WTC11 (cell line): ENCODE measurements at regions not wholly inside any gene's neighbourhood (a gene's known extent, or its start where the extent isn't known, plus 50 kb on each side); places are given as distances from the start of the nearest gene placed in this dataset.

ENCODE experiments used
- ATAC-seq: fragments of 200-7000 bp; cut with Tn5 transposase; 2 replicates; pipeline ENCODE4 v1.10.0; 2021; ENCODE audit warnings: mild to moderate bottlenecking, moderate library complexity
- CTCF ChIA-PET: fragments of 300-600 bp; sonication (Branson Sonifier 250); formaldehyde crosslinking; loops from one replicate; lab custom pipeline; 2021; ENCODE audit warnings: antibody characterized with exemption; lab: Charles Lee
- POLR2A ChIA-PET: fragments of 350-600 bp; sonication (Branson Sonifier 250); formaldehyde crosslinking; loops from one replicate; lab custom pipeline; 2021; ENCODE audit warnings: antibody characterized with exemption; lab: Charles Lee
- DNase-seq: peaks from one replicate; pipeline ENCODE4 v3.0.0; 2021; ENCODE audit warnings: low spot score
- H3K27ac Mint-ChIP-seq: 2 replicates; pipeline ENCODE4 v1.8.0; 2021; ENCODE audit warnings: mixed read lengths
- H3K27me3 Mint-ChIP-seq: 2 replicates; pipeline ENCODE4 v1.8.0; 2021; ENCODE audit warnings: low read depth, mild to moderate bottlenecking, moderate library complexity, mixed read lengths
- H3K36me3 Mint-ChIP-seq: 2 replicates; pipeline ENCODE4 v1.8.0; 2021; ENCODE audit warnings: mixed read lengths
- H3K4me1 Mint-ChIP-seq: 2 replicates; pipeline ENCODE4 v1.8.0; 2022; ENCODE audit warnings: mixed read lengths
- H3K4me3 Mint-ChIP-seq: 2 replicates; pipeline ENCODE4 v1.8.0; 2021; ENCODE audit warnings: mild to moderate bottlenecking, moderate library complexity, mixed read lengths
- H3K9me3 Mint-ChIP-seq: 2 replicates; pipeline ENCODE4 v1.8.0; 2021; ENCODE audit warnings: mixed read lengths
- ARID4B ChIP-seq: sonication (generic); formaldehyde crosslinking; IDR thresholded peaks from 2 replicates; pipeline ENCODE4 v1.8.0; 2023; ENCODE audit warnings: missing genetic modification reagents, mild to moderate bottlenecking, borderline replicate concordance
- FOXJ3 ChIP-seq: sonication (generic); formaldehyde crosslinking; IDR thresholded peaks from 2 replicates; pipeline ENCODE4 v1.9.0; 2021; ENCODE audit warnings: missing genetic modification reagents, mild to moderate bottlenecking, borderline replicate concordance
- FOXK1 ChIP-seq: sonication (generic); formaldehyde crosslinking; IDR thresholded peaks from 2 replicates; pipeline ENCODE4 v1.8.0; 2022; ENCODE audit warnings: mild to moderate bottlenecking, moderate library complexity, missing genetic modification reagents
- GABPB1 ChIP-seq: sonication (generic); formaldehyde crosslinking; IDR thresholded peaks from 2 replicates; pipeline ENCODE4 v1.8.1; 2023; ENCODE audit warnings: mild to moderate bottlenecking, missing genetic modification reagents
- JAZF1 ChIP-seq: fragments of 250-450 bp; sonication (Bioruptor Pico); IDR thresholded peaks from 2 replicates; pipeline ENCODE4 v1.9.0; 2021; ENCODE audit warnings: moderate library complexity, mild to moderate bottlenecking, inconsistent platforms
- PRRX2 ChIP-seq: fragments of 250-450 bp; sonication (Bioruptor Pico); IDR thresholded peaks from 2 replicates; pipeline ENCODE4 v1.8.0; 2021; ENCODE audit warnings: mild to moderate bottlenecking
- RORB ChIP-seq: fragments of 250-450 bp; sonication (Bioruptor Pico); IDR thresholded peaks from 2 replicates; pipeline ENCODE4 v1.9.0; 2021; ENCODE audit warnings: mild to moderate bottlenecking
- ZBTB21 ChIP-seq: sonication (generic); formaldehyde crosslinking; IDR thresholded peaks from 2 replicates; pipeline ENCODE4 v1.8.1; 2023; ENCODE audit warnings: mild to moderate bottlenecking, missing genetic modification reagents, borderline replicate concordance
- ZNF138 ChIP-seq: sonication (generic); formaldehyde crosslinking; conservative IDR thresholded peaks from 2 replicates; pipeline ENCODE4 v1.8.1; 2022; ENCODE audit warnings: mild to moderate bottlenecking, moderate library complexity, missing genetic modification reagents
- ZNF232 ChIP-seq: sonication (generic); formaldehyde crosslinking; IDR thresholded peaks from 2 replicates; pipeline ENCODE4 v1.8.0; 2022; ENCODE audit warnings: mild to moderate bottlenecking, missing genetic modification reagents
- ZNF317 ChIP-seq: sonication (generic); formaldehyde crosslinking; IDR thresholded peaks from 2 replicates; pipeline ENCODE4 v1.8.1; 2023; ENCODE audit warnings: low read depth, mild to moderate bottlenecking, moderate library complexity, missing genetic modification reagents, borderline replicate concordance
- TF ChIP-seq, protein P1 (sequence below): sonication (generic); formaldehyde crosslinking; conservative IDR thresholded peaks from 2 replicates; pipeline ENCODE4 v1.8.1; 2023; ENCODE audit warnings: mild to moderate bottlenecking, low read depth, missing genetic modification reagents, moderate library complexity
- TF ChIP-seq, protein P2 (sequence below): fragments of 250-450 bp; sonication (Bioruptor Pico); conservative IDR thresholded peaks from 2 replicates; pipeline ENCODE4 v1.9.0; 2021; ENCODE audit warnings: mild to moderate bottlenecking
- TF ChIP-seq, protein P3 (sequence below): sonication (generic); formaldehyde crosslinking; IDR thresholded peaks from 2 replicates; pipeline ENCODE4 v1.8.0; 2022; ENCODE audit warnings: mild to moderate bottlenecking, missing genetic modification reagents
- TF ChIP-seq, protein P4 (sequence below): sonication (generic); formaldehyde crosslinking; IDR thresholded peaks from 2 replicates; pipeline ENCODE4 v1.8.1; 2023; ENCODE audit warnings: mild to moderate bottlenecking, moderate library complexity, missing genetic modification reagents
- TF ChIP-seq, protein P5 (sequence below): sonication (generic); formaldehyde crosslinking; IDR thresholded peaks from 2 replicates; pipeline ENCODE4 v1.8.1; 2022; ENCODE audit warnings: low read depth, missing genetic modification reagents, borderline replicate concordance
- TF ChIP-seq, protein P6 (sequence below): sonication (generic); formaldehyde crosslinking; IDR thresholded peaks from 2 replicates; pipeline ENCODE4 v1.8.1; 2022; ENCODE audit warnings: mild to moderate bottlenecking, moderate library complexity, missing genetic modification reagents

DNA sequence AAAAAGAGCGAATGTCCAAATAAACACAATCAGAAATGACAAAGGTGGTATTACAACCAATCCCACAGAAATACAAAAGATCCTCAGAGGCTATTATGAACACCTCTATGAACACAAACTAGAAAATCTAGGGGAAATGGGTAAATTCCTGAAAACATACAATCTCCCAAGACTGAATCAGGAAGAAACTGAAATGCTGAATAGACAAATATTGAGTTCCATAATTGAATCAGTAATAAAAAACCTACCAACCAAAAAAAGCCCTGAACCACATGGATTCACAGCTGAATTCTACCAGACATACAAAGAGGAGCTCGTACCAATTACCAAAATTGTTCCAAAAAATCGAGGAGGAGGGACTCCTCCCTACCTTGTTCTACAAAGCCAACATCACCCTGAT is 56.1 kb upstream of the ZNF800 start:
- TF ChIP-seq, protein P1, sequence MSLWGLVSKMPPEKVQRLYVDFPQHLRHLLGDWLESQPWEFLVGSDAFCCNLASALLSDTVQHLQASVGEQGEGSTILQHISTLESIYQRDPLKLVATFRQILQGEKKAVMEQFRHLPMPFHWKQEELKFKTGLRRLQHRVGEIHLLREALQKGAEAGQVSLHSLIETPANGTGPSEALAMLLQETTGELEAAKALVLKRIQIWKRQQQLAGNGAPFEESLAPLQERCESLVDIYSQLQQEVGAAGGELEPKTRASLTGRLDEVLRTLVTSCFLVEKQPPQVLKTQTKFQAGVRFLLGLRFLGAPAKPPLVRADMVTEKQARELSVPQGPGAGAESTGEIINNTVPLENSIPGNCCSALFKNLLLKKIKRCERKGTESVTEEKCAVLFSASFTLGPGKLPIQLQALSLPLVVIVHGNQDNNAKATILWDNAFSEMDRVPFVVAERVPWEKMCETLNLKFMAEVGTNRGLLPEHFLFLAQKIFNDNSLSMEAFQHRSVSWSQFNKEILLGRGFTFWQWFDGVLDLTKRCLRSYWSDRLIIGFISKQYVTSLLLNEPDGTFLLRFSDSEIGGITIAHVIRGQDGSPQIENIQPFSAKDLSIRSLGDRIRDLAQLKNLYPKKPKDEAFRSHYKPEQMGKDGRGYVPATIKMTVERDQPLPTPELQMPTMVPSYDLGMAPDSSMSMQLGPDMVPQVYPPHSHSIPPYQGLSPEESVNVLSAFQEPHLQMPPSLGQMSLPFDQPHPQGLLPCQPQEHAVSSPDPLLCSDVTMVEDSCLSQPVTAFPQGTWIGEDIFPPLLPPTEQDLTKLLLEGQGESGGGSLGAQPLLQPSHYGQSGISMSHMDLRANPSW: no peak
- TF ChIP-seq ZNF138 (no peak), GABPB1 (no peak), ZNF232 (no peak), FOXJ3 (CRISPR knock-in tag) (no peak), ARID4B (CRISPR knock-in tag) (no peak), RORB (no peak), ZNF317 (no peak), JAZF1 (CRISPR knock-in tag) (no peak), PRRX2 (CRISPR knock-in tag) (no peak), ZBTB21 (CRISPR knock-in tag) (no peak), FOXK1 (CRISPR knock-in tag) (no peak)
- TF ChIP-seq, protein P2, sequence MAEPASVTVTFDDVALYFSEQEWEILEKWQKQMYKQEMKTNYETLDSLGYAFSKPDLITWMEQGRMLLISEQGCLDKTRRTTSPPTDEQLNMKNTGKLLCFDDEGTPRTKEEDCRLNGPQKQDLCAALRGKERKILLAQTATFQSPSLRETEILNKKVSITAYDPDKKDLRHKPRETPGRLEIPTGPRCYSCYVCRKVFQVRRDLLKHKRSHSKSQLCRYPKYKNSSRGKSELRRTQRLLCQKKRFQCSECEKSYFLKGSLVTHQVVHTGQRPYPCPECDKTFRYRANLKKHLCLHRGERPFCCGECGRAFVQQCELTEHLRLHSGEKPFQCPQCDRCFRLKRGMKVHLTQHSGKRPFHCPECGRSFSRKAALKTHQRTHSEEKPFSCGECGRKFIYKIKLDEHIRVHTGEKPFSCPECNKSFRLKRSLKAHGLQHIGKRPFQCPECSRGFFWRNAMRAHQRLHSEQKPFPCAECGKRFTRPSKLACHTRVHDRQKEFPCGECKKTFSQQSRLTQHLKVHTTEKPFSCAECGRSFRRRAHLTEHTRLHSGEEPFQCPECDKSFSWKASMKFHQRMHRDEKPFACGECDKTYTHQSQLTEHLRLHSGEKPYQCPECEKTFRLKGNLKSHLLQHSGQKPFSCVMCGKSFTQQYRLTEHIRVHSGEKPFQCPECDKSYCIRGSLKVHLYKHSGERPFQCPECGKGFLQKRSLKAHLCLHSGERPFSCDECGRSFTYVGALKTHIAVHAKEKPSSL: no peak
- TF ChIP-seq, protein P3, sequence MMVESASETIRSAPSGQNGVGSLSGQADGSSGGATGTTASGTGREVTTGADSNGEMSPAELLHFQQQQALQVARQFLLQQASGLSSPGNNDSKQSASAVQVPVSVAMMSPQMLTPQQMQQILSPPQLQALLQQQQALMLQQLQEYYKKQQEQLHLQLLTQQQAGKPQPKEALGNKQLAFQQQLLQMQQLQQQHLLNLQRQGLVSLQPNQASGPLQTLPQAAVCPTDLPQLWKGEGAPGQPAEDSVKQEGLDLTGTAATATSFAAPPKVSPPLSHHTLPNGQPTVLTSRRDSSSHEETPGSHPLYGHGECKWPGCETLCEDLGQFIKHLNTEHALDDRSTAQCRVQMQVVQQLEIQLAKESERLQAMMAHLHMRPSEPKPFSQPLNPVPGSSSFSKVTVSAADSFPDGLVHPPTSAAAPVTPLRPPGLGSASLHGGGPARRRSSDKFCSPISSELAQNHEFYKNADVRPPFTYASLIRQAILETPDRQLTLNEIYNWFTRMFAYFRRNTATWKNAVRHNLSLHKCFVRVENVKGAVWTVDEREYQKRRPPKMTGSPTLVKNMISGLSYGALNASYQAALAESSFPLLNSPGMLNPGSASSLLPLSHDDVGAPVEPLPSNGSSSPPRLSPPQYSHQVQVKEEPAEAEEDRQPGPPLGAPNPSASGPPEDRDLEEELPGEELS (CRISPR knock-in tag): no peak
- TF ChIP-seq, protein P4, sequence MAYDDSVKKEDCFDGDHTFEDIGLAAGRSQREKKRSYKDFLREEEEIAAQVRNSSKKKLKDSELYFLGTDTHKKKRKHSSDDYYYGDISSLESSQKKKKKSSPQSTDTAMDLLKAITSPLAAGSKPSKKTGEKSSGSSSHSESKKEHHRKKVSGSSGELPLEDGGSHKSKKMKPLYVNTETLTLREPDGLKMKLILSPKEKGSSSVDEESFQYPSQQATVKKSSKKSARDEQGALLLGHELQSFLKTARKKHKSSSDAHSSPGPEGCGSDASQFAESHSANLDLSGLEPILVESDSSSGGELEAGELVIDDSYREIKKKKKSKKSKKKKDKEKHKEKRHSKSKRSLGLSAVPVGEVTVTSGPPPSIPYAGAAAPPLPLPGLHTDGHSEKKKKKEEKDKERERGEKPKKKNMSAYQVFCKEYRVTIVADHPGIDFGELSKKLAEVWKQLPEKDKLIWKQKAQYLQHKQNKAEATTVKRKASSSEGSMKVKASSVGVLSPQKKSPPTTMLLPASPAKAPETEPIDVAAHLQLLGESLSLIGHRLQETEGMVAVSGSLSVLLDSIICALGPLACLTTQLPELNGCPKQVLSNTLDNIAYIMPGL: no peak
- TF ChIP-seq, protein P5, sequence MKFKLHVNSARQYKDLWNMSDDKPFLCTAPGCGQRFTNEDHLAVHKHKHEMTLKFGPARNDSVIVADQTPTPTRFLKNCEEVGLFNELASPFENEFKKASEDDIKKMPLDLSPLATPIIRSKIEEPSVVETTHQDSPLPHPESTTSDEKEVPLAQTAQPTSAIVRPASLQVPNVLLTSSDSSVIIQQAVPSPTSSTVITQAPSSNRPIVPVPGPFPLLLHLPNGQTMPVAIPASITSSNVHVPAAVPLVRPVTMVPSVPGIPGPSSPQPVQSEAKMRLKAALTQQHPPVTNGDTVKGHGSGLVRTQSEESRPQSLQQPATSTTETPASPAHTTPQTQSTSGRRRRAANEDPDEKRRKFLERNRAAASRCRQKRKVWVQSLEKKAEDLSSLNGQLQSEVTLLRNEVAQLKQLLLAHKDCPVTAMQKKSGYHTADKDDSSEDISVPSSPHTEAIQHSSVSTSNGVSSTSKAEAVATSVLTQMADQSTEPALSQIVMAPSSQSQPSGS (CRISPR knock-in tag): no peak
- TF ChIP-seq, protein P6, sequence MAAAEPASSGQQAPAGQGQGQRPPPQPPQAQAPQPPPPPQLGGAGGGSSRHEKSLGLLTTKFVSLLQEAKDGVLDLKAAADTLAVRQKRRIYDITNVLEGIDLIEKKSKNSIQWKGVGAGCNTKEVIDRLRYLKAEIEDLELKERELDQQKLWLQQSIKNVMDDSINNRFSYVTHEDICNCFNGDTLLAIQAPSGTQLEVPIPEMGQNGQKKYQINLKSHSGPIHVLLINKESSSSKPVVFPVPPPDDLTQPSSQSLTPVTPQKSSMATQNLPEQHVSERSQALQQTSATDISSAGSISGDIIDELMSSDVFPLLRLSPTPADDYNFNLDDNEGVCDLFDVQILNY (CRISPR knock-in tag): no peak
- Mint-ChIP-seq H3K4me3 (no peak overlapping the region), H3K9me3 (peaks cover 35% of the 10 kb centered on the region), H3K27me3 (peaks cover 51% of the 10 kb centered on the region), H3K27ac (no peak overlapping the region), H3K36me3 (peaks cover 2% of the 10 kb centered on the region), H3K4me1 (no peaks in the 10 kb centered on the region)
- DNase-seq (no peak), ATAC-seq (no peak)
- POLR2A ChIA-PET: no interaction called here
- CTCF ChIA-PET: interaction anchor here (1.6 to 2.2 kb wide), 4 partner anchors 22 to 180 kb away, joined by 3 to 14 read pairs (median 12); no protein-coding TSS in a partner anchor
